Pons (tissue), 1 donor: ENCODE measurements at regions not wholly inside any gene's neighbourhood (a gene's known extent, or its start where the extent isn't known, plus 50 kb on each side); places are given as distances from the start of the nearest gene placed in this dataset.

Experiments
- DNase-seq: peaks from one replicate; pipeline ENCODE4 v3.0.0-alpha.2; 2016; ENCODE audit warnings: low spot score

- DNase-seq: no peak
Observed at GRCh38 chr1:208587110-208587509, 342.9 kb upstream of the PLXNA2 start.

GRCh38 chr1:208593306-208594006 is 349.3 kb upstream of the PLXNA2 start:
- no peak for DNase-seq

GRCh38 chr1:208595236-208595635 is 351.1 kb upstream of the PLXNA2 start:
- no peak for DNase-seq

- no peak for DNase-seq
Observed at GRCh38 chr1:208595745-208596144, 351.6 kb upstream of the PLXNA2 start.

GRCh38 chr1:208597571-208597970 is 353.4 kb upstream of the PLXNA2 start:
- DNase-seq: no peak

GRCh38 chr1:208598021-208598420 is 353.8 kb upstream of the PLXNA2 start:
- DNase-seq: no peak

- no peak for DNase-seq
Observed at GRCh38 chr1:208599063-208599462, 354.9 kb upstream of the PLXNA2 start.

GRCh38 chr1:208600456-208601190 is 356.4 kb upstream of the PLXNA2 start:
- DNase-seq: no peak

GRCh38 chr1:208601561-208601960 is 357.4 kb upstream of the PLXNA2 start:
- peak; percentile 9 for DNase-seq

- DNase-seq: no peak
Observed at GRCh38 chr1:208603721-208604120, 359.5 kb upstream of the PLXNA2 start.

GRCh38 chr1:208604295-208604694 is 360.1 kb upstream of the PLXNA2 start:
- DNase-seq: no peak

GRCh38 chr1:208606959-208607358 is 362.8 kb upstream of the PLXNA2 start:
- no peak for DNase-seq

- no peak for DNase-seq
Observed at GRCh38 chr1:208607616-208608015, 363.4 kb upstream of the PLXNA2 start.

- DNase-seq: no peak
Observed at GRCh38 chr1:208614610-208615009, 370.4 kb upstream of the PLXNA2 start.

GRCh38 chr1:208615371-208615770 is 371.2 kb upstream of the PLXNA2 start:
- DNase-seq: no peak

GRCh38 chr1:208616776-208617175 is 372.6 kb upstream of the PLXNA2 start:
- no peak for DNase-seq

- no peak for DNase-seq
Observed at GRCh38 chr1:208628022-208628914, 384.1 kb upstream of the PLXNA2 start.

GRCh38 chr1:208631092-208631491 is 386.9 kb upstream of the PLXNA2 start:
- no peak for DNase-seq

- no peak for DNase-seq
Observed at GRCh38 chr1:208631506-208631905, 387.3 kb upstream of the PLXNA2 start.

GRCh38 chr1:208634346-208635140 is 390.4 kb upstream of the PLXNA2 start:
- DNase-seq: no peak

- DNase-seq: no peak
Observed at GRCh38 chr1:208637181-208637580, 393.0 kb upstream of the PLXNA2 start.

- DNase-seq: no peak
Observed at GRCh38 chr1:208639382-208639781, 395.2 kb upstream of the PLXNA2 start.
